ENCODE measurements at regions not wholly inside any gene's neighbourhood (a gene's known extent, or its start where the extent isn't known, plus 50 kb on each side); places are given as distances from the start of the nearest gene placed in this dataset.

- WGBS, 2 donors: 78 to 79% methylated on average over 7 of the region's 7 CpGs
- no peaks in the 10 kb centered on the region for H3K9me3 ChIP-seq
- no peaks in the 10 kb centered on the region for H3K4me1 ChIP-seq
- TF ChIP-seq POLR2A (IDR thresholded peaks at IDR 0.05): no peak
- no peak for TF ChIP-seq CTCF (IDR thresholded peaks at IDR 0.05)
- no peak for TF ChIP-seq EP300 (IDR thresholded peaks at IDR 0.05)
- no peaks in the 10 kb centered on the region for H3K36me3 ChIP-seq
- no peak overlapping the region for H3K4me3 ChIP-seq
- DNase-seq (no peak), ATAC-seq (ENCODE audit: low FRiP score in 2 of 2) (no peak)
- no peak overlapping the region for H3K27ac ChIP-seq
- H3K27me3 ChIP-seq: no peaks in the 10 kb centered on the region
These were observed 142.9 kb upstream of the VWC2 start for GRCh38 chr7:49630513-49630912.

GRCh38 chr7:49631071-49631815 is 142.2 kb upstream of the VWC2 start:
- no peaks in the 10 kb centered on the region for H3K36me3 ChIP-seq
- DNase-seq (no peak), ATAC-seq (ENCODE audit: low FRiP score in 2 of 2) (peak in 1 of 2 donors; percentile 39)
- no peaks in the 10 kb centered on the region for H3K27me3 ChIP-seq
- no peak overlapping the region for H3K4me3 ChIP-seq
- no peak for TF ChIP-seq POLR2AphosphoS5 (IDR thresholded peaks at IDR 0.05)
- TF ChIP-seq POLR2A (IDR thresholded peaks at IDR 0.05): no peak
- TF ChIP-seq EP300 (IDR thresholded peaks at IDR 0.05): no peak
- no peak for TF ChIP-seq CTCF (IDR thresholded peaks at IDR 0.05)
- no peaks in the 10 kb centered on the region for H3K9me3 ChIP-seq
- no peaks in the 10 kb centered on the region for H3K4me1 ChIP-seq
- H3K27ac ChIP-seq: no peak overlapping the region

GRCh38 chr7:49631960-49632359 is 141.5 kb upstream of the VWC2 start:
- TF ChIP-seq CTCF (IDR thresholded peaks at IDR 0.05): no peak
- no peak for TF ChIP-seq POLR2A (IDR thresholded peaks at IDR 0.05)
- no peaks in the 10 kb centered on the region for H3K36me3 ChIP-seq
- WGBS, 2 donors: 87 to 90% methylated on average over 7 of the region's 8 CpGs
- DNase-seq (no peak), ATAC-seq (ENCODE audit: low FRiP score in 2 of 2) (no peak)
- H3K4me3 ChIP-seq: no peak overlapping the region
- no peaks in the 10 kb centered on the region for H3K4me1 ChIP-seq
- H3K27ac ChIP-seq: no peak overlapping the region
- no peaks in the 10 kb centered on the region for H3K27me3 ChIP-seq
- no peaks in the 10 kb centered on the region for H3K9me3 ChIP-seq

GRCh38 chr7:49635800-49636199 is 137.6 kb upstream of the VWC2 start:
- no peaks in the 10 kb centered on the region for H3K36me3 ChIP-seq
- H3K9me3 ChIP-seq: no peaks in the 10 kb centered on the region
- no peaks in the 10 kb centered on the region for H3K4me1 ChIP-seq
- H3K27me3 ChIP-seq: no peaks in the 10 kb centered on the region
- DNase-seq (no peak), ATAC-seq (ENCODE audit: low FRiP score in 2 of 2) (no peak)
- H3K27ac ChIP-seq: no peak overlapping the region
- no peak for TF ChIP-seq EP300 (IDR thresholded peaks at IDR 0.05)
- TF ChIP-seq POLR2A (IDR thresholded peaks at IDR 0.05): no peak
- TF ChIP-seq POLR2AphosphoS5 (IDR thresholded peaks at IDR 0.05): no peak
- TF ChIP-seq CTCF (IDR thresholded peaks at IDR 0.05): no peak
- H3K4me3 ChIP-seq: no peak overlapping the region
- WGBS, 2 donors: 69 to 77% methylated on average over 1 of the region's 1 CpG

- 91 to 99% methylated on average over 3 of the region's 3 CpGs for WGBS, 2 donors
- no peak overlapping the region for H3K27ac ChIP-seq
- no peak for TF ChIP-seq EP300 (IDR thresholded peaks at IDR 0.05)
- TF ChIP-seq POLR2A (IDR thresholded peaks at IDR 0.05): no peak
- no peak for TF ChIP-seq CTCF (IDR thresholded peaks at IDR 0.05)
- TF ChIP-seq POLR2AphosphoS5 (IDR thresholded peaks at IDR 0.05): no peak
These were observed 137.0 kb upstream of the VWC2 start for GRCh38 chr7:49636400-49636799.

More at GRCh38 chr7:49636400-49636799, 137.0 kb upstream of the VWC2 start:
- H3K27me3 ChIP-seq: no peaks in the 10 kb centered on the region
- ATAC-seq (ENCODE audit: low FRiP score in 2 of 2) (no peak), DNase-seq (no peak)
- no peaks in the 10 kb centered on the region for H3K4me1 ChIP-seq
- no peak overlapping the region for H3K4me3 ChIP-seq
- H3K36me3 ChIP-seq: no peaks in the 10 kb centered on the region
- H3K9me3 ChIP-seq: no peaks in the 10 kb centered on the region

All from upper lobe of left lung (tissue), 6 donors.